ENCODE measurements at regions not wholly inside any gene's neighbourhood (a gene's known extent, or its start where the extent isn't known, plus 50 kb on each side); places are given as distances from the start of the nearest gene placed in this dataset.
A peak's percentile ranks its signal among the peaks of the same experiment; 100 is the strongest.

GRCh38 chr4:129335818-129336217, 239.9 kb downstream of the C4orf33 start:
- ATAC-seq (no peak), DNase-seq (no peak)
- Histone ChIP-seq H3K9me3 (no peaks in the 10 kb centered on the region), H3K4me1 (no peaks in the 10 kb centered on the region), H3K4me3 (no peak overlapping the region), H3K36me3 (no peaks in the 10 kb centered on the region), H3K27me3 (ENCODE audit: low read depth) (no peaks in the 10 kb centered on the region), H3K27ac (no peak overlapping the region)
- no peak for TF ChIP-seq CTCF (IDR thresholded peaks at IDR 0.05)
- intact Hi-C loops (cut with DNase I), result no loop called here

GRCh38 chr4:129336457-129337227, 240.7 kb downstream of the C4orf33 start:
- ATAC-seq, result no peak
- Histone ChIP-seq H3K27ac (no peak overlapping the region), H3K36me3 (no peaks in the 10 kb centered on the region), H3K4me3 (no peak overlapping the region), H3K27me3 (ENCODE audit: low read depth) (no peaks in the 10 kb centered on the region), H3K9me3 (no peaks in the 10 kb centered on the region), H3K4me1 (no peaks in the 10 kb centered on the region)
- DNase-seq, result no peak
- no peak for TF ChIP-seq CTCF (IDR thresholded peaks at IDR 0.05)
- intact Hi-C loops (cut with DNase I), result no loop called here

- H3K27me3 ChIP-seq (ENCODE audit: low read depth), result no peaks in the 10 kb centered on the region
- no peak for TF ChIP-seq CTCF (IDR thresholded peaks at IDR 0.05)
- ATAC-seq (no peak), DNase-seq (no peak)
- no peaks in the 10 kb centered on the region for H3K9me3 ChIP-seq
- no peaks in the 10 kb centered on the region for H3K4me1 ChIP-seq
- intact Hi-C loops (cut with DNase I), result no loop called here
- no peak overlapping the region for H3K27ac ChIP-seq
- H3K36me3 ChIP-seq, result no peaks in the 10 kb centered on the region
- no peak overlapping the region for H3K4me3 ChIP-seq
These were observed 241.3 kb downstream of the C4orf33 start for GRCh38 chr4:129337228-129337620.

- DNase-seq, result no peak
- Histone ChIP-seq H3K4me1 (peaks cover 17% of the 10 kb centered on the region), H3K27me3 (ENCODE audit: low read depth) (no peaks in the 10 kb centered on the region), H3K36me3 (no peaks in the 10 kb centered on the region), H3K9me3 (no peaks in the 10 kb centered on the region), H3K27ac (no peak overlapping the region), H3K4me3 (peak overlapping the region; percentile 12)
- TF ChIP-seq CTCF (IDR thresholded peaks at IDR 0.05), result no peak
- intact Hi-C loops (cut with DNase I), result no loop called here
- peak; percentile 95 to 96 for ATAC-seq
These were observed 247.0 kb downstream of the C4orf33 start for GRCh38 chr4:129342819-129343408.

GRCh38 chr4:129344058-129344457, 248.1 kb downstream of the C4orf33 start:
- H3K36me3 ChIP-seq, result no peaks in the 10 kb centered on the region
- no peak overlapping the region for H3K27ac ChIP-seq
- no peaks in the 10 kb centered on the region for H3K9me3 ChIP-seq
- TF ChIP-seq CTCF (IDR thresholded peaks at IDR 0.05), result peak; percentile 68
- peaks cover 17% of the 10 kb centered on the region for H3K4me1 ChIP-seq
- intact Hi-C loops (cut with DNase I), result no loop called here
- peak; percentile 70 to 89 for ATAC-seq
- H3K27me3 ChIP-seq (ENCODE audit: low read depth), result no peaks in the 10 kb centered on the region
- no peak overlapping the region for H3K4me3 ChIP-seq
- DNase-seq, result no peak

Data from lower lobe of right lung (tissue), 2 donors.